ENCODE measurements at regions not wholly inside any gene's neighbourhood (a gene's known extent, or its start where the extent isn't known, plus 50 kb on each side); places are given as distances from the start of the nearest gene placed in this dataset.

DNA sequence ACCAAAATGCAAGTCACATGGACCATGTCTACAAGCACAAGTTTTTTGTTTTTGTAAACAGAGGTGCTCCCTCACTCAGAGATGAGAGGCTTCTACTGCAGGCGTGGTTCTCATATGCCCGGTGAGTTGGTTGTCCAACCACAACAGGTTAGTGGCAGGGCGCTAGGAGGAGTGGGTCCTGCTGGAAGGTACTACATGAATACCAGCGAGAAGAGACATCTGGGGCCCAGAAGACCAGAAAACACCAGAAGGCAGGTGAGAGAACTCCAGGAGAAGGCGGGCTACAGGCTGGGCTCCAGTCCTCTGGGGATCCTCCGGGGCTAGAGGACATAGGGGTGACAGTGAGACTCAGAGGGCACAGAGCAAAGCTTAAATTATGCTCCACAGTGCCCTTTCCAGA, 366.5 kb downstream of the MATN1 start:
- TF ChIP-seq, protein P1, sequence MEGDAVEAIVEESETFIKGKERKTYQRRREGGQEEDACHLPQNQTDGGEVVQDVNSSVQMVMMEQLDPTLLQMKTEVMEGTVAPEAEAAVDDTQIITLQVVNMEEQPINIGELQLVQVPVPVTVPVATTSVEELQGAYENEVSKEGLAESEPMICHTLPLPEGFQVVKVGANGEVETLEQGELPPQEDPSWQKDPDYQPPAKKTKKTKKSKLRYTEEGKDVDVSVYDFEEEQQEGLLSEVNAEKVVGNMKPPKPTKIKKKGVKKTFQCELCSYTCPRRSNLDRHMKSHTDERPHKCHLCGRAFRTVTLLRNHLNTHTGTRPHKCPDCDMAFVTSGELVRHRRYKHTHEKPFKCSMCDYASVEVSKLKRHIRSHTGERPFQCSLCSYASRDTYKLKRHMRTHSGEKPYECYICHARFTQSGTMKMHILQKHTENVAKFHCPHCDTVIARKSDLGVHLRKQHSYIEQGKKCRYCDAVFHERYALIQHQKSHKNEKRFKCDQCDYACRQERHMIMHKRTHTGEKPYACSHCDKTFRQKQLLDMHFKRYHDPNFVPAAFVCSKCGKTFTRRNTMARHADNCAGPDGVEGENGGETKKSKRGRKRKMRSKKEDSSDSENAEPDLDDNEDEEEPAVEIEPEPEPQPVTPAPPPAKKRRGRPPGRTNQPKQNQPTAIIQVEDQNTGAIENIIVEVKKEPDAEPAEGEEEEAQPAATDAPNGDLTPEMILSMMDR (IDR thresholded peaks at IDR 0.05) = no peak
- TF ChIP-seq POLR2A (IDR thresholded peaks at IDR 0.05; ENCODE audit: low read length) = no peak
- TF ChIP-seq, protein P2, sequence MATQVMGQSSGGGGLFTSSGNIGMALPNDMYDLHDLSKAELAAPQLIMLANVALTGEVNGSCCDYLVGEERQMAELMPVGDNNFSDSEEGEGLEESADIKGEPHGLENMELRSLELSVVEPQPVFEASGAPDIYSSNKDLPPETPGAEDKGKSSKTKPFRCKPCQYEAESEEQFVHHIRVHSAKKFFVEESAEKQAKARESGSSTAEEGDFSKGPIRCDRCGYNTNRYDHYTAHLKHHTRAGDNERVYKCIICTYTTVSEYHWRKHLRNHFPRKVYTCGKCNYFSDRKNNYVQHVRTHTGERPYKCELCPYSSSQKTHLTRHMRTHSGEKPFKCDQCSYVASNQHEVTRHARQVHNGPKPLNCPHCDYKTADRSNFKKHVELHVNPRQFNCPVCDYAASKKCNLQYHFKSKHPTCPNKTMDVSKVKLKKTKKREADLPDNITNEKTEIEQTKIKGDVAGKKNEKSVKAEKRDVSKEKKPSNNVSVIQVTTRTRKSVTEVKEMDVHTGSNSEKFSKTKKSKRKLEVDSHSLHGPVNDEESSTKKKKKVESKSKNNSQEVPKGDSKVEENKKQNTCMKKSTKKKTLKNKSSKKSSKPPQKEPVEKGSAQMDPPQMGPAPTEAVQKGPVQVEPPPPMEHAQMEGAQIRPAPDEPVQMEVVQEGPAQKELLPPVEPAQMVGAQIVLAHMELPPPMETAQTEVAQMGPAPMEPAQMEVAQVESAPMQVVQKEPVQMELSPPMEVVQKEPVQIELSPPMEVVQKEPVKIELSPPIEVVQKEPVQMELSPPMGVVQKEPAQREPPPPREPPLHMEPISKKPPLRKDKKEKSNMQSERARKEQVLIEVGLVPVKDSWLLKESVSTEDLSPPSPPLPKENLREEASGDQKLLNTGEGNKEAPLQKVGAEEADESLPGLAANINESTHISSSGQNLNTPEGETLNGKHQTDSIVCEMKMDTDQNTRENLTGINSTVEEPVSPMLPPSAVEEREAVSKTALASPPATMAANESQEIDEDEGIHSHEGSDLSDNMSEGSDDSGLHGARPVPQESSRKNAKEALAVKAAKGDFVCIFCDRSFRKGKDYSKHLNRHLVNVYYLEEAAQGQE (IDR thresholded peaks at IDR 0.05) = no peak
- no peak for TF ChIP-seq CEBPB (IDR thresholded peaks at IDR 0.05)
- no peak for TF ChIP-seq RCOR1 (IDR thresholded peaks at IDR 0.05; ENCODE audit: low read depth, low read length)
- TF ChIP-seq RFX5 (IDR thresholded peaks at IDR 0.05) = no peak
- TF ChIP-seq EHF (CRISPR knock-in tag; IDR thresholded peaks at IDR 0.05) = no peak
- TF ChIP-seq, protein P3, sequence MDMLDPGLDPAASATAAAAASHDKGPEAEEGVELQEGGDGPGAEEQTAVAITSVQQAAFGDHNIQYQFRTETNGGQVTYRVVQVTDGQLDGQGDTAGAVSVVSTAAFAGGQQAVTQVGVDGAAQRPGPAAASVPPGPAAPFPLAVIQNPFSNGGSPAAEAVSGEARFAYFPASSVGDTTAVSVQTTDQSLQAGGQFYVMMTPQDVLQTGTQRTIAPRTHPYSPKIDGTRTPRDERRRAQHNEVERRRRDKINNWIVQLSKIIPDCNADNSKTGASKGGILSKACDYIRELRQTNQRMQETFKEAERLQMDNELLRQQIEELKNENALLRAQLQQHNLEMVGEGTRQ (IDR thresholded peaks at IDR 0.05) = no peak
- no peak for TF ChIP-seq FOSL2 (IDR thresholded peaks at IDR 0.05)
- TF ChIP-seq FOSL2 (CRISPR knock-in tag; IDR thresholded peaks at IDR 0.05) = no peak
- no peak for TF ChIP-seq MAFK (IDR thresholded peaks at IDR 0.05; ENCODE audit: partially characterized antibody)
- TF ChIP-seq MYC (IDR thresholded peaks at IDR 0.05; ENCODE audit: borderline replicate concordance, low read length) = no peak
